GM12873 (cell line): ENCODE measurements at regions not wholly inside any gene's neighbourhood (a gene's known extent, or its start where the extent isn't known, plus 50 kb on each side); places are given as distances from the start of the nearest gene placed in this dataset.

Experiments
- CTCF ChIP-seq: IDR thresholded peaks from 2 replicates; pipeline ENCODE4 v1.5.1; 2012; ENCODE audit warnings: low read depth, mild to moderate bottlenecking, moderate library complexity, low read length, control low read depth; ENCODE audit not compliant: insufficient read depth; ENCODE audit errors: missing control alignments

- no peak for TF ChIP-seq CTCF
Measured at GRCh38 chr4:100041646-100042045, 91.6 kb upstream of the H2AZ1 start.

- TF ChIP-seq CTCF, result no peak
Measured at GRCh38 chr4:100034023-100034664, 84.1 kb upstream of the H2AZ1 start.

- TF ChIP-seq CTCF, result no peak
Measured at GRCh38 chr4:100026066-100026465, 76.0 kb upstream of the H2AZ1 start.

GRCh38 chr4:100023800-100024199 lies 73.7 kb upstream of the H2AZ1 start:
- TF ChIP-seq CTCF, result no peak

GRCh38 chr4:100022792-100023222 lies 72.7 kb upstream of the H2AZ1 start:
- no peak for TF ChIP-seq CTCF

- no peak for TF ChIP-seq CTCF
Measured at GRCh38 chr4:100019821-100020220, 69.7 kb upstream of the H2AZ1 start.

GRCh38 chr4:100017637-100018310 lies 67.7 kb upstream of the H2AZ1 start:
- no peak for TF ChIP-seq CTCF
